ENCODE measurements at regions not wholly inside any gene's neighbourhood (a gene's known extent, or its start where the extent isn't known, plus 50 kb on each side); places are given as distances from the start of the nearest gene placed in this dataset.

- Histone ChIP-seq H3K27ac (ENCODE audit: low read depth, low read length) (no peak overlapping the region), H2AFZ (ENCODE audit: low read length) (no peak overlapping the region), H3K4ac (replicated peaks; ENCODE audit: insufficient read length, low read depth, low read length) (no peak overlapping the region), H3K14ac (ENCODE audit: insufficient read length) (no peak overlapping the region), H2BK12ac (ENCODE audit: low read depth, low read length) (no peak overlapping the region), H3K9ac (replicated peaks in 1 of 4; ENCODE audit: extremely low read depth in 1 of 4, low read depth in 3 of 4, low read length in 3 of 4) (no peak overlapping the region), H3K4me1 (replicated peaks in 1 of 4; ENCODE audit: control insufficient read depth in 3 of 4, insufficient read depth in 4 of 4, low read length in 3 of 4) (no peaks in the 10 kb centered on the region; a peak in 1 of 7 replicates), H2BK120ac (replicated peaks; ENCODE audit: low read depth, low read length) (no peak overlapping the region), H3K79me2 (ENCODE audit: control insufficient read depth in 1 of 2, insufficient read depth in 2 of 2, low read length in 2 of 2) (no peaks in the 10 kb centered on the region), H3K36me3 (ENCODE audit: control insufficient read depth in 2 of 4, insufficient read depth in 4 of 4, low read length in 3 of 4) (no peaks in the 10 kb centered on the region), H2BK5ac (ENCODE audit: low read depth, low read length) (no peak overlapping the region), H2AK5ac (ENCODE audit: low read depth, low read length) (no peak overlapping the region), H2BK20ac (ENCODE audit: low read length) (no peak overlapping the region), H3K4me3 (ENCODE audit: extremely low read depth in 1 of 4, insufficient read depth in 2 of 4, low read depth in 3 of 4, low read length in 4 of 4) (no peak overlapping the region), H3K79me1 (ENCODE audit: low read depth, low read length) (no peaks in the 10 kb centered on the region), H3K4me2 (ENCODE audit: insufficient read depth in 1 of 2, low read depth in 2 of 2, low read length in 2 of 2) (no peak overlapping the region), H4K5ac (ENCODE audit: insufficient read length, low read depth, low read length) (no peak overlapping the region), H4K20me1 (replicated peaks in 1 of 2; ENCODE audit: control insufficient read depth in 1 of 2, insufficient read depth in 2 of 2, low read length in 2 of 2) (no peaks in the 10 kb centered on the region), H3K18ac (ENCODE audit: extremely low read depth, low read length) (no peak overlapping the region), H3K56ac (replicated peaks; ENCODE audit: insufficient read length, low read depth, low read length) (no peak overlapping the region), H3K23ac (ENCODE audit: insufficient read length) (no peak overlapping the region), H3K23me2 (ENCODE audit: low read depth, low read length) (no peaks in the 10 kb centered on the region), H2BK15ac (ENCODE audit: low read length) (no peak overlapping the region), H3K27me3 (replicated peaks in 1 of 4; ENCODE audit: control insufficient read depth in 3 of 4, extremely low read depth in 1 of 4, insufficient read depth in 3 of 4, low read length in 3 of 4) (peaks cover 0 to 2% (median 0%) of the 10 kb centered on the region in 4 experiments; a peak in 4 of 7 replicates), H4K8ac (ENCODE audit: extremely low read depth, insufficient read depth, low read length) (no peak overlapping the region), H3K9me3 (ENCODE audit: insufficient read depth in 2 of 2, low read depth in 1 of 2, low read length in 1 of 2) (no peaks in the 10 kb centered on the region), H4K91ac (replicated peaks; ENCODE audit: insufficient read length, low read length) (no peak overlapping the region)
- CTCF ChIA-PET (ENCODE audit: partially characterized antibody), result interaction anchor here (0.6 to 19.8 kb wide), 6 partner anchors 10 to 71 kb away, joined by 3 to 303 read pairs (median 5); no protein-coding TSS in a partner anchor
- POLR2A ChIA-PET (ENCODE audit: partially characterized antibody), result no interaction called here
- 83% methylated on average over 4 of the region's 4 CpGs; no CpG with 5 or more reads in 1 of the 2 experiments for WGBS, 2 experiments (ENCODE audit: extremely low coverage in 1 of 2, insufficient coverage in 1 of 2, insufficient read length in 1 of 2, insufficient replicate concordance in 2 of 2, low coverage in 1 of 2, low lambda C conversion rate in 2 of 2, missing lambda C conversion rate in 1 of 2)
- DNase-seq (ENCODE audit: low read depth in 1 of 2, low spot score in 2 of 2), result no peak
- FAIRE-seq, result no peak
- no peak for TF ChIP-seq NRF1 (IDR thresholded peaks at IDR 0.05; ENCODE audit: low read depth, low read length)
- TF ChIP-seq CREB1 (IDR thresholded peaks at IDR 0.05), result no peak
- TF ChIP-seq CHD1 (IDR thresholded peaks at IDR 0.05; ENCODE audit: low read depth, low read length), result no peak
- no peak for TF ChIP-seq CBX8 (IDR thresholded peaks at IDR 0.05; ENCODE audit: borderline replicate concordance, low read depth, low read length)
- no peak for TF ChIP-seq TEAD4 (IDR thresholded peaks at IDR 0.05; ENCODE audit: low read depth, low read length)
- TF ChIP-seq YY1 (IDR thresholded peaks at IDR 0.05; ENCODE audit: low read depth, low read length), result no peak
- no peak for TF ChIP-seq RXRA (IDR thresholded peaks at IDR 0.05; ENCODE audit: insufficient read depth, low read depth, low read length)
- TF ChIP-seq BCL11A (IDR thresholded peaks at IDR 0.05; ENCODE audit: low read depth in 2 of 2, low read length in 2 of 2), result no peak
- no peak for TF ChIP-seq E2F6 (IDR thresholded peaks at IDR 0.05)
Observed at GRCh38 chr1:36654586-36654985, 171.9 kb upstream of the CSF3R start.

Data from H1 (cell line).